Activated CD8-positive, alpha-beta memory T cell treated with anti-CD3 and anti-CD28 coated beads for 4 hours (primary cell): ENCODE measurements at regions not wholly inside any gene's neighbourhood (a gene's known extent, or its start where the extent isn't known, plus 50 kb on each side); places are given as distances from the start of the nearest gene placed in this dataset.

ENCODE experiments used
- DNase-seq, 2 donors: peaks; one replicate each; pipeline ENCODE4 v3.0.0-alpha.2; 2020; ENCODE audit warnings: low read depth in 2 of 2

DNA sequence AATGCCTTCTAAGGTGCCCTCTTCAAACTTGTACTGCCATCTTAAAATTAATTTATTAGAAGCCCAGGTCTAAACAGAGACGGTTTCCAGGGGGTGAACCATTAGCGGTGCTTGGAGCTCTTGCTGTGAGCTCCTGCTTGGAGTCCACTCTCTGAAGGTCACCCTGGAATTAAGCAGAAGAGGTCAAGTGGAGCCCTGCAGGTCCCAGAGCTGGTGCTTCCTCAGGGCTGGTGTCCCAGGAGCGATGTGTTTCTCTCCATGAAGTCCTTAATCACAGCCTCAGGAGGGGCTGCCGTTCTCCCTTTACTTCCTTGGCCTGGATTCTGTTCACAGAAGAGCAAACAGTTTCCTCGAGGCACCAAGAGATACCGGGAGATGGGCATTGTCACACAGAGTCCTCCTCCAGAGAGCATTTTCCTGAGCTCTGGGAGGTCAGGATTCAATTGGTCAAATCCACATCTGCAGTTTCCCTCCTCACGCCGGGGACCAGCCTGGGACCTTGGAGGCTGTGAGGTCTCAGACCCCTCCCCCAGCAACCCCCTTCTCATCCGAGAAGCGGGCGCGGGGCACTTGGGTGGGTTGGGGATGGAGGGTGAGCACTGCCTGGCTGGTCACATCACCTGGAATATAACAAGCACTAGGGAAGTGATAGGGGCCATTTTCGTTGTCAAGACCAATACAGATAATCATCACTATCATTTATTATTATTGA lies 310.4 kb downstream of the AJAP1 start:
- DNase-seq = no peak

DNA sequence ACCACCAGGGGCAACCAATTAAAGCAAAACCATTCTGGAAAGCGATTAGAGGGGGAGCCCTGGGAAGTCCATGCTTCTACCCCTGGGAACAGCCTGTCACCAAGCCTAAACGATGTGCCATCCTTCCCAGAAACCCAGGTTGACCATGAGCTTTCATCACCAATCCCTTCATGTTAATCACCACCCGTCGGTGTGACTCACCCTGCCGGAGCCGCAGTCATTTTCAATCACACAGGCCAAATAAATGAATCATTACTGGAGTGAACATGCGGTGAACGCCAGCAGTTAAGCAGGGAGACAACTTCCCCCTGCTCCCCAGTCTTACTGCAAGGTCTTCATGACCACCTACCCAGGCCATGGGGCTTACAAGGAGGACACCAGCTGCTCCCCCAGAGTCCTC lies 308.8 kb downstream of the AJAP1 start:
- DNase-seq = no peak

DNA sequence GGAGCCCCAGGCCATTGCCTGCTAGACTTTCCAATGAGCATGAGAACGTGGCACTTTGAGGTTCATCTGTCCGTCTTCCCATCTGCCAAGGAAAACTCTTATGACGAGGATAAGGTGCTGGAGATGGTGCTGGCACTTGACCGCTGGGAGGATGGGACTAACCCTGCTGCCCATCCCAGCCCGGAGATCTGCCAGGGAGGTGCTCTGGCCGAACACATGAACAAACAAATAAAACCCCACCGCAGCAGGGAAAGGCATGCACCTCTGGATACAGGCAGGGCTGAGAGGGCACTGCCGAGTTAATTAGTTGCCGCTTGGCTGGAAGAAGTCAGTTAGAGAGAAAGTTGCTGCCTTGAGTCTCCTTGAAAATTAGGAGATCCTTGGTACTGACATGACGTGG lies 308.4 kb downstream of the AJAP1 start:
- DNase-seq = no peak

DNA sequence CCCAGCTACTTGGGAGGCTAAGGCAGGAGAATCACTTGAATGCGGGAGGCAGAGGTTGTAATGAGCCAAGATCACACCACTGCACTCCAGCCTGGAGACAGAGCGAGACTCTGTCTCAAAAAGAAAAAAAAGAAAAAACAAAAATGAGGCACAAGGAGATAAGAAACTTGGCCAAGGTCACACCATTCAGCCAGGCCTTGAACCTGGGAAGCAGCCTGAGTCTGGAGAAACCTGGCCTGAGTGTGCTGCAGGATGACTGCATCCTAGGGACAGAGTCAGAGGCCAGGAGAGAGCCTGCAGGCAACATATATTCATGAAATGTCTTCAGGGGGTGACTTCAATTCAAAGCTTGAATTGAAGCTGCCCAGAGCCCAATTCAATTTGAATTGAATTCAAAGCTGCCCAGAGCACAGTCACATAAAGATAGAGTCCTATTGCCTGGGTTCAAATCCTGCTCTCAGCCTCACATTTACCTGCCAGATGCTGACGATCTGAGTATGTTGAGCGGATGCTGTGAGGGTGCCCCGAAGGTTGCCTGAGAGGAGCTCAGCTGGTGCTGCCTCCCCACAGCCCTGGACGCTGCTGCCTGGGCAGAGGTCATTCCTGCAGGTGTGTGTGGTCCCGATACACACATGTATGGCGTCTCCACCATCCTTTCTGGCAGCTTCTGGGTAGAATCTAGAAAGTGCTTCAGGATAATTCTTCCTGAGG lies 307.7 kb downstream of the AJAP1 start:
- no peak for DNase-seq

DNA sequence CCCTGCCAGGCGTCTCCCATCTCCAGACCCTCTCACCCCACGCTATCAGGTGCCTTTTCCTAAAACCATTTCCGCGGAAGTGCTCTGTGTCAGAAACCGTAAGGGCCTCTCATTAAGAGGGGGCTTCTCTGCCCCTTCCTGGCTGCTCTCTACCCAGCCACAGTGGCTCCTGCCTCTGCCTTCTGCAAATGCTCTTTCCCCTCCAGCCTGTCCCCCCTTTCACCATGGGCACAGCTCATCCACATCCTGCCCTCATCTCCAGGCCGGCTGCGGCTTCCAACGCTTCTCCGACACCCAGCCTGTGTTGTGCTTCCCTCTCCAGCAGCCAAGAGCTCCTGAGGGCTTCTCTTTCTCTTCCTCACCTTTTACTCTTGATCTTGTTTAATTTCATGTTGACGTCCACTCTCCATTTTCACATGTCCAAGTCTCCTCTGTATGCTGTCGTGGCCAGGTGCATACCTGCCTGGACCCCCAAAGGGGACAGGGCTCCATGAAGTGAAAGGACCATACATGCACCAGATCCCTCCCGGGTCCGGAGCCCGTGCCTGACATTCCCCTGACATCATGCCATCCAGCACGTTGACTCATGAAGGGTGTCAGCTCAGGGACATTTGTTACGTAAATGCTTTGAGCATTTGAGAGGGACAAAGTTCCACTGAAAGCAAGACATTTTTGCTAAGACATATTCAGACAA lies 306.5 kb downstream of the AJAP1 start:
- no peak for DNase-seq

DNA sequence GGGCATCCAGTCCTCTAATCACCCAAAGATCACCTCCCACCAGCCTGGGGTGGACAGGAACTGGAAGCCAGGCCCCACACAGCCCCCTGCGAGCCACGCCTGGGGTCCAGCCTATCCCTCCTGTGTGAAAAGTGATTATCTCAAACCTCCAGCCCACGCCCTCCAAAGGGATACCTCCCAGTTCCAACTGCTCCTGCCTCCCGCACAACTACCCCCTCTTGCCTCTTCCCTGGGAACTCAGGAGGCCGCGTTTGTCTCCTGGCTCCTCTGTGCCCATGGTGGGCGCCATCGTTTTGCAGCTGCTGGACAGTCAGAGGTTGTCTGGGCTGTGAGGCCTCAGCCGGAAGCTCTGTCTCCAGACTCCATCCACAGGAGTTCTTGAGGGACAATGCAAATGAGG lies 305.9 kb downstream of the AJAP1 start:
- DNase-seq = no peak

- DNase-seq = no peak
These were observed 304.8 kb downstream of the AJAP1 start for GRCh38 chr1:4959216-4959615.

DNA sequence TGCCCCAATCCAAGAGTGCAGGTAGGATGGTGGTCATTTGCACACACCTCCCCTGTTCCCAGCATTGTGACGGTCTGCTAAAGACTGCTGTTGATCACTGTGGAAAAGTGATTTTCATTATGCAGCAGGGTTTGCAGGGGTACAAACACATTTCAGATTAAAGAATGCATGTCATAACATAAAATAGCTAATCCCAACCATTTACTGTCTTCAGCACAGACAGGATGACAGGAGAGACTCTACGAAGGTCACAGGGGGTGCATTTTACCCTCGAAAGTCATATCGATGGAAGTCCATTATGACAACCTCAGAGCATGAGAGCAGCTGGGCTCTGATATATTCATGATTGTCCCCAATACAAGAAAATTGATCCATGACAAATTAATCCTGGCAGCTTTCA lies 302.6 kb downstream of the AJAP1 start:
- no peak for DNase-seq

GRCh38 chr1:4954392-4954791 lies 300.0 kb downstream of the AJAP1 start:
- DNase-seq = no peak

- DNase-seq = no peak
These were observed 297.2 kb downstream of the AJAP1 start for GRCh38 chr1:4951601-4952000.

- DNase-seq = no peak
These were observed 291.9 kb downstream of the AJAP1 start for GRCh38 chr1:4946343-4946742.

DNA sequence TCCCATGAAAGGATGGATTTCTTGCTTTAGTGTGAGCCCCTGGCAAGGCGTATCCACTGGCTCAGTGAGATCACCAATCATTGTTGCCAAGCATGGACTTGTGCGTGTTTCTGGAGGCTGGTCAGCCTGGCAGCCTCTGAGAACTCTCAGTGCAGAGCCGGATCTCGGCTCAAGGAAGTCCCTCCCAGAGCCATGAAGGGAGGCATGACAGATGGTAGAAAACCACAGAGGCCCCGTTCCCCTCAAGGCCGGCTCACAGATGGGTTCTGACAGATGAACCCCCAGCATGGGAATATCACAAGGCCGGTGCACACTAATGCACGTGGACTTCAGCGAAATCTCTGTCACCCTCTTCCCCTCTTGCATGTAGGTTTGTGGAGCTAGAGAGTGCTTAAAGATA lies 290.5 kb downstream of the AJAP1 start:
- no peak for DNase-seq

DNA sequence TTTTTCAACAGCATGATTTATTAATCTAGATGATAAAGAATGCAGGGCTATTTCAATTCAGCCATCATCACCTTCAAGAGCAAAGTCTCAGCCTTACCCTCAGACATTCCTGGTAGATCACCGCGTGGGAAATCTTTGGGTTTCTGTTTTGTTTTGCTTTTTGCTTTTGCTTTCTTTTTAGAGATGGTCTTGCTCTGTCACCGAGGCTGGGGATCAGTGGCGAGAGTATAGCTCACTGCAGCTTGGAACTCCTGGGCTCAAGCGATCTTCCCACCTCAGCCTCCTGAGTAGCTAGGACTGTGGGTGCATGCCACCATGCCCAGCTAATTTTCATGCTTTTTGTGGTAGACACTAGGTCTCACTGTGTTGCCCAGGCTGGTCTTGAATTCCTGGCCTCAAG lies 289.7 kb downstream of the AJAP1 start:
- no peak for DNase-seq

GRCh38 chr1:4939266-4939665 lies 284.9 kb downstream of the AJAP1 start:
- DNase-seq = no peak

- no peak for DNase-seq
These were observed 283.6 kb downstream of the AJAP1 start for GRCh38 chr1:4937876-4938534.

DNA sequence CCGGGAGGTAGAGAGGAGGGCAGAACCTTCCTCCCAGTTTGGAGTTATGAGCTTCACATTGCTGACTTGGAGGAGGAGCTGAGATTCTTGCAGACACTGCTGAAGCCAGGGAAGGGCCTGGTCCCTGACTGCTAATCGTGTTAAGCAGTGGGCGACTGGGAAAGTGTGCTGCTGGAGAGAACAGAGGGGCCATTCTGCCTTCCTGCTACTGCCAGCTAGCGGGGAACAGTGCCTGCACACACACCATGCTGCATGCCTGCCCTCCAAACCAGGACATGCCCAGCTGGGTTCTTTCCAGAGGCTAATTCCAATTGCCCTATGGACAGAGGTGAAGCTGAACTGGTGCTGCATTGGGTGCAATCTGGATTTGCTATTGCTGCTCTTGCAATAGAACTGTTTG lies 281.4 kb downstream of the AJAP1 start:
- no peak for DNase-seq

GRCh38 chr1:4933232-4933631 lies 278.8 kb downstream of the AJAP1 start:
- DNase-seq = no peak

DNA sequence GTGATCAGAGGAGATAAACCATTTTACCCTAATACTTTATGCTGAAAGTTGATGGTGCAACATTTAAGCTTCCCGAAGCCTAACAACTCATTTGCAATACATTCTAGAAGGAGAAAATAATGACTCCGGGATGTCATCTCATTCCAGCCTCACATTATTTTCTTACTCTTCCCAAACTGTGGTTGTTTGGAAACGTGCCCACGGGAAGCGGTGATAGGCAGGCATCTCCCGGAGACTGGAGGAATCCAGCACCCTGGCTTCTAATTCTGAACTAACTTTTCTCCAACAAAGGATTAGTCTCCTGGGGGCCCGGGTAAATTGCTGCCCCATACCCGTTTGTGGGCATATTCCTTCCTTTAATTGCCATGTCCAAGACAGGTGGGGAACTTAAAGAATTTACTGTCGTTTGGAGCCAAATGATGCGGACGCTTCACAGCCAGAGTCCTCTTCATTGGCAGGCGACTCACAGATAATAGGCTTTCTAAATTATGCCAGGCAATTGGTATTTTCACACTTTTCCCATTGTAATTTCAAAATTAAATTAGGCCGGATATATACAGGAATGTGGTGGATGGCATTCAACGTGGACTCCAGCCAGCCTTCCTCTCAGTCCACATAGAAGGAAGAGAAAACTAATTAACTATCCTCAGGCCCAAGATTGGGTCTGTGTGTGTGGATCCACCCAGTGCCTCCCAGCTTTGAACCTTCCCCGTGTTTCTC lies 278.1 kb downstream of the AJAP1 start:
- no peak for DNase-seq

DNA sequence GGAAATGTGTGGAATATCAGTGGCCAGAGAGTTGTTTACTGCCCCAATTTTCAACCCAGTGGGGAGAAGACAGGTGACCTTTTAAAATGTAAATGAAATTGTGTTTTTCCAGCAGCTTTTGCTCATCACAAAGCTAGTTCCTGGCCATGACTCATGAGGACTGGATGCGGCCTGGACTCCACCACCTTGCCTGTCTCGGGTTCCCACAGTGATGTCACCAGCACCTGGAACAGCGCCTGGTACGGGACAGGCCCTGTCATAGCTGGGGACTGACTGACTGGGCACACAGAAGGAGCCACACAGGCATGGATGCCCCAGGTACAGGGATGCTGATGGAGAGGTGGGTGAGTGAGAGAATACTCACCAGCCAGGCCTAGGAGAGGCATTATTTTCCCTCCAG lies 277.1 kb downstream of the AJAP1 start:
- no peak for DNase-seq

- no peak for DNase-seq
These were observed 273.8 kb downstream of the AJAP1 start for GRCh38 chr1:4928186-4928585.

- no peak for DNase-seq
These were observed 269.9 kb downstream of the AJAP1 start for GRCh38 chr1:4924356-4924755.

DNA sequence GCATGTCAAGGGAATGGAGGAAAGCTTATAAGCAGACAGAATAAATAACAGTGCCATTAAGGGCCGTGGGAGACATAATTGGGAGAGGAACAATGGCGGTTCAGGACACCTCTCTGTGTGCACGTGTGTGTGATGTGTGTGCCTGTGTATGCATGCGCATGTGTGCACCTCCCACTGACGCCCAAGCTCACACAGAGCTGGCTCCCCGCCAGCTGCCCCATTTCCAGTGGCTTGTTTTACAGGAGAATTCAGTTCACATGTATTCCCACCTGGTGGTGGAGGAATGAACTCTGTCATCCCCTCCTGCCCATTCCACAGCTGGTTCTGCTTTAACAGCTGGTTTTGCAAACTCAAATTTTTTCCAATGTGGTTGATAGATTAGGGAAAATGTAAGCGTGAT lies 262.2 kb downstream of the AJAP1 start:
- DNase-seq = no peak
